ENCODE measurements at regions not wholly inside any gene's neighbourhood (a gene's known extent, or its start where the extent isn't known, plus 50 kb on each side); places are given as distances from the start of the nearest gene placed in this dataset.

GRCh38 chr10:101283762-101284100, 54.5 kb upstream of the LBX1 start:
- no peak for TF ChIP-seq CTCF (IDR thresholded peaks at IDR 0.05)
- TF ChIP-seq POLR2A (IDR thresholded peaks at IDR 0.05): no peak
- no peak for TF ChIP-seq POLR2AphosphoS5 (IDR thresholded peaks at IDR 0.05)
- no peak for TF ChIP-seq EP300 (IDR thresholded peaks at IDR 0.05)
